ENCODE measurements at regions not wholly inside any gene's neighbourhood (a gene's known extent, or its start where the extent isn't known, plus 50 kb on each side); places are given as distances from the start of the nearest gene placed in this dataset.

- H3K27ac ChIP-seq = no peak overlapping the region
- H3K4me1 ChIP-seq = no peaks in the 10 kb centered on the region
- no peak for DNase-seq
- WGBS, 5 donors = 69 to 89% (median 81%) methylated on average over 2 of the region's 2 CpGs
- no peaks in the 10 kb centered on the region for H3K36me3 ChIP-seq
- TF ChIP-seq CTCF (IDR thresholded peaks at IDR 0.05 in 8 of 11, conservative IDR thresholded peaks at IDR 0.05 in 3 of 11) = no peak
- TF ChIP-seq POLR2AphosphoS5 (IDR thresholded peaks at IDR 0.05) = no peak
- no peak for TF ChIP-seq POLR2A (IDR thresholded peaks at IDR 0.05)
- H3K9me3 ChIP-seq = peaks cover 0 to 2% (median 0%) of the 10 kb centered on the region in 8 donors
- intact Hi-C loops (cut with DNase I; ENCODE audit: low total_unique reads) = no loop called here
- H3K4me3 ChIP-seq = no peak overlapping the region
- no peaks in the 10 kb centered on the region for H3K27me3 ChIP-seq (replicated peaks in 1 of 7)
These were observed 322.6 kb upstream of the SEMA3D start for GRCh38 chr7:85509476-85509875.

GRCh38 chr7:85508642-85509410 lies 322.0 kb upstream of the SEMA3D start:
- TF ChIP-seq CTCF (IDR thresholded peaks at IDR 0.05 in 8 of 11, conservative IDR thresholded peaks at IDR 0.05 in 3 of 11) (no peak), POLR2AphosphoS5 (IDR thresholded peaks at IDR 0.05) (no peak), POLR2A (IDR thresholded peaks at IDR 0.05) (no peak)
- Histone ChIP-seq H3K27me3 (replicated peaks in 1 of 7) (no peaks in the 10 kb centered on the region), H3K4me1 (no peaks in the 10 kb centered on the region), H3K4me3 (no peak overlapping the region), H3K36me3 (no peaks in the 10 kb centered on the region), H3K9me3 (peaks cover 0 to 9% (median under 1%) of the 10 kb centered on the region in 8 donors), H3K27ac (no peak overlapping the region)
- WGBS, 5 donors = 64 to 84% (median 74%) methylated on average over 4 of the region's 4 CpGs
- no peak for DNase-seq
- intact Hi-C loops (cut with DNase I; ENCODE audit: low total_unique reads) = no loop called here

- no peak for TF ChIP-seq CTCF (IDR thresholded peaks at IDR 0.05 in 8 of 11, conservative IDR thresholded peaks at IDR 0.05 in 3 of 11)
- TF ChIP-seq POLR2A (IDR thresholded peaks at IDR 0.05) = no peak
- no peak for TF ChIP-seq POLR2AphosphoS5 (IDR thresholded peaks at IDR 0.05)
- no peaks in the 10 kb centered on the region for H3K27me3 ChIP-seq (replicated peaks in 1 of 7)
- H3K4me1 ChIP-seq = no peaks in the 10 kb centered on the region
- no peak overlapping the region for H3K4me3 ChIP-seq
- DNase-seq = no peak
- intact Hi-C loops (cut with DNase I; ENCODE audit: low total_unique reads) = no loop called here
- no peak overlapping the region for H3K27ac ChIP-seq
- no peaks in the 10 kb centered on the region for H3K36me3 ChIP-seq
- peaks cover 0 to 18% (median 9%) of the 10 kb centered on the region in 8 donors for H3K9me3 ChIP-seq
These were observed 311.2 kb upstream of the SEMA3D start for GRCh38 chr7:85498031-85498430.

GRCh38 chr7:85489498-85489897 lies 302.6 kb upstream of the SEMA3D start:
- no peak overlapping the region for H3K4me3 ChIP-seq
- H3K27ac ChIP-seq = no peak overlapping the region
- no peak for DNase-seq
- no peak for TF ChIP-seq POLR2AphosphoS5 (IDR thresholded peaks at IDR 0.05)
- no peak for TF ChIP-seq POLR2A (IDR thresholded peaks at IDR 0.05)
- TF ChIP-seq CTCF (IDR thresholded peaks at IDR 0.05 in 8 of 11, conservative IDR thresholded peaks at IDR 0.05 in 3 of 11) = no peak
- no peaks in the 10 kb centered on the region for H3K36me3 ChIP-seq
- WGBS, 5 donors = 77 to 94% (median 84%) methylated on average over 3 of the region's 3 CpGs
- intact Hi-C loops (cut with DNase I; ENCODE audit: low total_unique reads) = no loop called here
- no peaks in the 10 kb centered on the region for H3K4me1 ChIP-seq
- H3K9me3 ChIP-seq = no peaks in the 10 kb centered on the region
- no peaks in the 10 kb centered on the region for H3K27me3 ChIP-seq (replicated peaks in 1 of 7)

Data from spleen (tissue), 11 donors.